DMS114 treated with DMSO at 0.1 percent for 48 hours (cell line): ENCODE measurements at regions not wholly inside any gene's neighbourhood (a gene's known extent, or its start where the extent isn't known, plus 50 kb on each side); places are given as distances from the start of the nearest gene placed in this dataset.

ENCODE experiments used
- DNase-seq: peaks from one replicate; lab custom pipeline; 2025; ENCODE audit not compliant: unreplicated experiment; lab: John Stamatoyannopoulos, UW

- DNase-seq = no peak
Observed at GRCh38 chr4:189062047-189062820, 878.4 kb upstream of the FRG1 start.

GRCh38 chr4:189069772-189070171, 870.9 kb upstream of the FRG1 start:
- no peak for DNase-seq

GRCh38 chr4:189071241-189071640, 869.4 kb upstream of the FRG1 start:
- no peak for DNase-seq

- DNase-seq = no peak
Observed at GRCh38 chr4:189073739-189074138, 866.9 kb upstream of the FRG1 start.

DNA sequence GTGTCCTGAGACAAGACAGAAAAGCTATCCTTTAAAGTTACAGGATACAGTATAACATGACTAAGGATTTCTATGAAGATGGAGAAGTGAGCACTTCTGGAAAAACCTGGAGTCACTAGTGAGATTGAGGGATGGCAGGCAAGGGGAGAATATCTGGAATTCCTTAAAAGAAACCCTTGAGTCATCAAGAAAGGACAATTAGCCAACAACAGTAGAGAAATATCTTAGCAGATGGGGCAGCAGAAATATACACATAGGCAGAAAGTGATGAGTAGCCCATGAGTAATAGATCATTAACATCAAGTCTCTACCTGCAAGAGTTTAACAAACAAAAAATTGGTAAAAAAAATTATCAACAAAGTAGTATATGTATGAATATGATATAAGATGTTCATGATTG, 858.8 kb upstream of the FRG1 start:
- DNase-seq = no peak

DNA sequence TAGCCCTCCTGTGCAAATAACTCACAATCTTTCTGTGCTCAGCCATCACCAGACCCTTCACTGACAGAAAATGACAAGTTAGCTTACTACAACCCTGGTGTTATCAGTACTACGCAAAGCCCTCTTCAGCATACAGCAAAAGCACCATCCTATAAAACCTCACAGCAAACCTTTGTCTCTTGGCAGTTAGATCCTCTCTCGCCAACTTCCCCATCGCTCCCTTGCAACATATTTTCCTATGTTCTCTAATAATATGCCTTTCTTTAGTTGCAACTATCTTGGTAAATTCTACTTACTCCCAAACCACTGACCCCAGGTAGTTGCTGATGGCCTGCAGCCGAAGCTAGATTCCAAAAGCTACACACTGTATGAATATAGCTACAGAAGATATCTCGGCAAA, 856.9 kb upstream of the FRG1 start:
- DNase-seq = no peak

GRCh38 chr4:189084671-189085070, 856.0 kb upstream of the FRG1 start:
- DNase-seq = no peak

DNA sequence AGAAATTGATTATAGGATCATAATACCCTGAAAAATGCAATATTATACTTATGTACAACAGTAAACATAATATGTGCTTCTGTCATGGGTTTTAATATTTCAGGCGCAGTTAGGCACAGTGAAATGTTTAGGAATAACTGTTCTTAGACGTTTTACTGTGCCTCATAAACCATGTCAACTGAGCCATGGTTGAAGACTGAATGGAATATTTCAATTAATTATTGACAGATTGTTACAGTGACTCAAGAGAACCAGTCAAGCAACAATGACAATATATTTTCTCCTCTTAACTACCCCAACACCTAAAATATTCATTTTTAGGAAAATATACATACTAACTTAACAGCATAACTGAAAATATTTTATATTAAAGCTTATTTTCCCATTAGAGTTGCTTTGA, 852.7 kb upstream of the FRG1 start:
- DNase-seq = no peak

GRCh38 chr4:189088780-189089179, 851.9 kb upstream of the FRG1 start:
- DNase-seq = no peak

- DNase-seq = peak; percentile 11
Observed at GRCh38 chr4:189090174-189090814, 850.4 kb upstream of the FRG1 start.

GRCh38 chr4:189092581-189092980, 848.1 kb upstream of the FRG1 start:
- no peak for DNase-seq

DNA sequence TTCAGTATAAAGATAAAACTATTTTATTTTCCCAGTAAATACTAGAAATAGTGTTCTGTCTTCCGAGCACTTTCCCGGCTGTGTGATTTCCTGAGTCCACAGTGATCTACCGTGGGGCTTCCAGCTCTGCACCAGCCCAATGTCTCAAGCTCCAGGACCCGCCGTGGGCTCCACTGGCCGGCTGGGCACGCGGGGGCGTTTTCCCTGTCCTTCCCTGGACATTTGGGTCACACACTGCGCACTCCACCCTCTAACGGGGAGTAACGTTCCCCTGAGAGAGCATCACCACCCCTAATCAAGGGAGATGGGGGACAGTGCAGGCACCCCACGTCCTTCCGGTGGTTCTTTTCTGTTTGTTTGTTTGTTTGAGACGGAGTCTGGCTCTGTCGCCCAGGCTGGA, 844.6 kb upstream of the FRG1 start:
- no peak for DNase-seq

- DNase-seq = no peak
Observed at GRCh38 chr4:189096717-189097116, 844.0 kb upstream of the FRG1 start.

GRCh38 chr4:189098932-189099696, 841.6 kb upstream of the FRG1 start:
- DNase-seq = no peak

DNA sequence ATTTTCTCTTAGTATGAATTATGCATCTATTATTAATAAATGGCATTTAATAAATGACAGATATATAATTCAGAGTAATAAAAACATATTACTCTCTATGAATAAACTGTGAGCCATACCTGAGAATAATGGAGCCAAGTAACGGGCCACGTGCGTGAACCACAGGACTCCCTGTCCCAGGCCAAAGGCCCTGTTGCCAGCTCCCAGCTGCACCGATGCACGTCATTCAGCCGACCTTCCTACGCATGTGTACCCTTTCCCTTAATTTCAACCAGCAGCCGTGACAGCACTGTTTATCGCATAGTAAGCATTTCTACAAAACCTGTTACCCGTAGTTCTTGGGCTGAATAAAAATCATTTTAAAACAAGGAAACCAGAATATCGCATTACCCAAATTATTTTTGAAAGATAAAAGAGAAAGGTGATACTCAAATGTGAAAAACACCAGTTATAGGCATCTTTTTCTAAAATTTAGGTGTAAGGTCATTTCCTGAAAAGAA, 827.2 kb upstream of the FRG1 start:
- no peak for DNase-seq

GRCh38 chr4:189117426-189117825, 823.2 kb upstream of the FRG1 start:
- DNase-seq = no peak

DNA sequence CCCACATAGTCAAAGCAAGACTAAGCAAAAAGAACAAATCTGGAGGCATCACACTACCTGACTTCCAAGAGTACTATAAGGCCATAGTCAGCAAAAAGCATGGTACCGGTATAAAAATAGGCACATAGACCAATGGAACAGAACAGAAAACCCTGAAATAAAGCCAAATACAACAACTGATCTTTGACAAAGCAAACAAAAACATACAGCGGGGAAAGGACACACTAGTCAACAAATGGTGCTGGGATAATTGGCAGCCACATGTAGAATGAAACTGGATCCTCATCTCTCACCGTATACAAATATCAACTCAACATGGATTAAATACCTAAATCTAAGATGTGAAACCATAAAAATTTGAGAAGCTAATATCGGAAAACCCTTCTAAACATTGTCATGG, 819.3 kb upstream of the FRG1 start:
- no peak for DNase-seq

- DNase-seq = peak; percentile 16
Observed at GRCh38 chr4:189124149-189124758, 816.4 kb upstream of the FRG1 start.

DNA sequence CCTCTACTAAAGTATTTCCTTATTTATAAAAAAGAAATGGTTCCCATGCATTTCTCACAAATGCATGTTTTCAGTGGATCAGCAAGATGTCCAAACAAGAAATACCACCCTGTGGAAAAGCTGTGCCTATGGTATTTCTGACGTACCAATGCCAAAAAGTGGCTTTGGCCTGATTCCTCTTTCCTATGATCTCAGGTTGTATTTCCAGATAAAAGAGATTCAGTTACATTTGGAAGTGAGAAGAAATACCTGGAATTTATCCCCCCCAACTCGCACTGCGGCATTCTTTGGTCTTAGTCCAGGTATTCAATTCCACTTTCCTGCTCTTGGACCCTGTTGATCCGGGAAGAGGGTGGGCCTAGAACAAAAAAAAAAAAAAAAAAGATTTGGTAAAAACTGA, 815.9 kb upstream of the FRG1 start:
- DNase-seq = no peak

GRCh38 chr4:189126040-189126439, 814.6 kb upstream of the FRG1 start:
- no peak for DNase-seq

- no peak for DNase-seq
Observed at GRCh38 chr4:189128341-189128740, 812.3 kb upstream of the FRG1 start.
